Thyroid gland (tissue), 4 donors: ENCODE measurements at regions not wholly inside any gene's neighbourhood (a gene's known extent, or its start where the extent isn't known, plus 50 kb on each side); places are given as distances from the start of the nearest gene placed in this dataset.

ENCODE experiments used
- POLR2A ChIP-seq, 2 donors: fragments of 450-650 bp; IDR thresholded peaks; one replicate each; pipeline ENCODE4 v1.6.1; 2017; ENCODE audit warnings: antibody characterized with exemption in 2 of 2, mild to moderate bottlenecking in 2 of 2, moderate library complexity in 1 of 2
- TF ChIP-seq, protein P1 (sequence below), 6 experiments: fragments of 200-600 bp in 3 of 6; fragments of 450-650 bp in 3 of 6; sonication (generic) in 3 of 6; IDR thresholded peaks; one replicate each; pipeline ENCODE4 v1.5.1; 2016 to 2019; ENCODE audit warnings: antibody characterized with exemption in 6 of 6, mild to moderate bottlenecking in 2 of 6, inconsistent platforms in 1 of 6, moderate library complexity in 1 of 6

DNA sequence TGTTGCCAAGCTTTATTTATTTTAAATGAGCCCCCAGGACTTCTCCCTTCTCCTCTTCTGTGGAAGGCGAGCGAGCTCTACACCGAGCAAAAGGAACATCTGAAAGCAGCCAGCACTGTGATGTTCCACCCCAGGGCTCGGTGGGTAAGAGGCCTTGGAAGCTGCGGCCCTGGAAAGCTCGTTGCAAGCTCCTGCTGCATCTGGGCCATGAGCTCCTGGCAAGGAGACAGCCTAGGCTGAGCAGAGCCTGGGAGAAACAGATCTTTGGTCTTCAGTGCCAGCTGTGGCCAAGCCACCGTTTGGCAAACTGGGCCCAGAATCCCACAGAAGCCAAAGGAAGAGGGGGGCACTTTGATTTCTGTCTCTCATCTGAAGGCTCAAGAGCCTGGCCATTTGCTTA, 114.1 kb downstream of the ENGASE start:
- TF ChIP-seq, protein P1, sequence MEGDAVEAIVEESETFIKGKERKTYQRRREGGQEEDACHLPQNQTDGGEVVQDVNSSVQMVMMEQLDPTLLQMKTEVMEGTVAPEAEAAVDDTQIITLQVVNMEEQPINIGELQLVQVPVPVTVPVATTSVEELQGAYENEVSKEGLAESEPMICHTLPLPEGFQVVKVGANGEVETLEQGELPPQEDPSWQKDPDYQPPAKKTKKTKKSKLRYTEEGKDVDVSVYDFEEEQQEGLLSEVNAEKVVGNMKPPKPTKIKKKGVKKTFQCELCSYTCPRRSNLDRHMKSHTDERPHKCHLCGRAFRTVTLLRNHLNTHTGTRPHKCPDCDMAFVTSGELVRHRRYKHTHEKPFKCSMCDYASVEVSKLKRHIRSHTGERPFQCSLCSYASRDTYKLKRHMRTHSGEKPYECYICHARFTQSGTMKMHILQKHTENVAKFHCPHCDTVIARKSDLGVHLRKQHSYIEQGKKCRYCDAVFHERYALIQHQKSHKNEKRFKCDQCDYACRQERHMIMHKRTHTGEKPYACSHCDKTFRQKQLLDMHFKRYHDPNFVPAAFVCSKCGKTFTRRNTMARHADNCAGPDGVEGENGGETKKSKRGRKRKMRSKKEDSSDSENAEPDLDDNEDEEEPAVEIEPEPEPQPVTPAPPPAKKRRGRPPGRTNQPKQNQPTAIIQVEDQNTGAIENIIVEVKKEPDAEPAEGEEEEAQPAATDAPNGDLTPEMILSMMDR (IDR thresholded peaks at IDR 0.05), result no peak
- TF ChIP-seq POLR2A (IDR thresholded peaks at IDR 0.05), result no peak
